H1 (cell line): ENCODE measurements at regions not wholly inside any gene's neighbourhood (a gene's known extent, or its start where the extent isn't known, plus 50 kb on each side); places are given as distances from the start of the nearest gene placed in this dataset.

Experiments used
- MAX ChIP-seq: IDR thresholded peaks from 2 replicates; pipeline ENCODE4 v1.6.1; 2012; ENCODE audit warnings: inconsistent platforms
- RNF2 ChIP-seq: fragments of 200-900, 300-1000 bp; sonication (generic); IDR thresholded peaks from 2 replicates; pipeline ENCODE4 v1.7.1; 2016; ENCODE audit warnings: borderline replicate concordance, low read depth, mild to moderate bottlenecking, antibody characterized with exemption, low read length; ENCODE audit not compliant: poor library complexity, severe bottlenecking; ENCODE audit errors: missing control alignments

DNA sequence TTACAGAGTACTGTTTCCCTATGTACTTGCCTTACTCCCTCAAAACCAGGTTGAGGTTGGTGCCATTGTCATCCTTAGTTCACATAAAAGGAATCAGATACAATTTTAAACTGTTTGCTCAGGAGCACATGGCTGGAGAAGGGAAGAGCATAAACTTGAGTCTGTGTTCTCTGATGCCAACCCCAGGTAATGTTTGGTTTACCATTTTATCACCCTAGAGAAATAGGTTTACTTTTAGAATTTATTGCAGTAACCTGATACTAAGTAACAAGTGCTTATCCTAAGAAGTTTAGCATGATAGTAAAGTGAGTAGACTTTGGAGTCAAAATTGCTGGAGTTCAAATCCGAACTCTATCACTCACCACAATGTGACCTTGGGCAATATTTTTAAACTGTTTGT lies 86.3 kb downstream of the RFPL4B start (continued):
- TF ChIP-seq MAX (no peak), RNF2 (no peak)
- TF ChIP-seq, all 59 proteins: peak for 0
